GM23338 (cell line): ENCODE measurements at regions not wholly inside any gene's neighbourhood (a gene's known extent, or its start where the extent isn't known, plus 50 kb on each side); places are given as distances from the start of the nearest gene placed in this dataset.

ENCODE experiments used
- ATAC-seq: fragments of 200-7000 bp; cut with Tn5 transposase; 3 replicates; pipeline ENCODE4 v1.9.1; 2020
- DNase-seq: peaks from one replicate; pipeline ENCODE4 v3.0.0-alpha.2; 2015; ENCODE audit warnings: low spot score
- H2AFZ ChIP-seq: fragments of 200-600 bp; sonication (generic); 2 replicates; pipeline ENCODE4 v1.8.0; 2016; ENCODE audit warnings: antibody characterized with exemption, mild to moderate bottlenecking, moderate library complexity
- H3F3A ChIP-seq: fragments of 200-600 bp; sonication (generic); replicated peaks from 2 replicates; pipeline ENCODE4 v1.8.0; 2017; ENCODE audit warnings: antibody characterized with exemption, mixed run types, low read depth
- H3K27ac ChIP-seq: fragments of 200-600 bp; sonication (generic); 2 replicates; pipeline ENCODE4 v1.6.1; 2016; ENCODE audit warnings: low read depth
- H3K27me3 ChIP-seq: fragments of 200-600 bp; sonication (generic); 2 replicates; pipeline ENCODE4 v1.8.0; 2016; ENCODE audit warnings: mild to moderate bottlenecking, mixed run types, moderate library complexity; ENCODE audit not compliant: insufficient read depth
- H3K36me3 ChIP-seq: fragments of 200-600 bp; sonication (generic); 2 replicates; pipeline ENCODE4 v1.8.0; 2016; ENCODE audit warnings: mild to moderate bottlenecking; ENCODE audit not compliant: insufficient read depth
- H3K4me1 ChIP-seq: fragments of 200-600 bp; sonication (generic); 2 replicates; pipeline ENCODE4 v1.8.0; 2016; ENCODE audit warnings: mild to moderate bottlenecking, moderate library complexity; ENCODE audit not compliant: insufficient read depth
- H3K4me2 ChIP-seq: fragments of 200-600 bp; sonication (generic); 2 replicates; pipeline ENCODE4 v1.7.1; 2017; ENCODE audit warnings: mixed run types
- H3K4me3 ChIP-seq: fragments of 200-600 bp; sonication (generic); 2 replicates; pipeline ENCODE4 v1.6.1; 2016; ENCODE audit warnings: mixed run types
- H3K79me2 ChIP-seq: fragments of 200-600 bp; sonication (generic); replicated peaks from 2 replicates; pipeline ENCODE4 v1.8.0; 2017; ENCODE audit warnings: mild to moderate bottlenecking; ENCODE audit not compliant: insufficient read depth
- H3K9me2 ChIP-seq: fragments of 200-600 bp; sonication (generic); 2 replicates; pipeline ENCODE4 v1.8.0; 2017; ENCODE audit not compliant: insufficient read depth
- H4K20me1 ChIP-seq: fragments of 200-600 bp; sonication (generic); replicated peaks from 2 replicates; pipeline ENCODE4 v1.8.0; 2017; ENCODE audit warnings: mild to moderate bottlenecking; ENCODE audit not compliant: insufficient read depth
- H3K27ac Mint-ChIP-seq: 2 replicates; pipeline ENCODE4 v1.8.0; 2020; ENCODE audit warnings: inconsistent platforms, mild to moderate bottlenecking, moderate library complexity, mixed read lengths
- H3K27me3 Mint-ChIP-seq: 3 replicates; pipeline ENCODE4 v1.8.0; 2022; ENCODE audit warnings: low read depth, mild to moderate bottlenecking, moderate library complexity, mixed read lengths, inconsistent platforms; ENCODE audit not compliant: insufficient read depth, poor library complexity
- H3K36me3 Mint-ChIP-seq: 3 replicates; pipeline ENCODE4 v1.8.0; 2021; ENCODE audit warnings: low read depth, mild to moderate bottlenecking, inconsistent platforms, moderate library complexity, mixed read lengths
- H3K4me1 Mint-ChIP-seq: 3 replicates; pipeline ENCODE4 v1.8.0; 2020; ENCODE audit warnings: mild to moderate bottlenecking, inconsistent platforms, mixed read lengths
- H3K4me3 Mint-ChIP-seq: 3 replicates; pipeline ENCODE4 v1.8.0; 2021; ENCODE audit warnings: moderate library complexity, mild to moderate bottlenecking, inconsistent platforms, mixed read lengths
- H3K9me3 Mint-ChIP-seq: 3 replicates; pipeline ENCODE4 v1.8.0; 2020; ENCODE audit warnings: moderate library complexity, mild to moderate bottlenecking, inconsistent platforms, mixed read lengths
- CTCF ChIP-seq, 2 experiments: fragments of 200-600 bp in 1 of 2; sonication (generic) in 1 of 2; conservative IDR thresholded peaks; 2 replicates each; pipeline versions ENCODE4 v1.5.1 to v1.6.1; 2016 to 2017; ENCODE audit warnings: antibody characterized with exemption in 2 of 2, low read depth in 2 of 2, mild to moderate bottlenecking in 2 of 2, moderate library complexity in 1 of 2
- EZH2 ChIP-seq: fragments of 200-600 bp; sonication (generic); IDR thresholded peaks from one replicate; pipeline ENCODE4 v1.8.0; 2017; ENCODE audit warnings: antibody characterized with exemption, mild to moderate bottlenecking, low read depth; ENCODE audit not compliant: unreplicated experiment
- EZH2phosphoT487 ChIP-seq: fragments of 200-600 bp; sonication (generic); IDR thresholded peaks from one replicate; pipeline ENCODE4 v1.8.1; 2018; ENCODE audit warnings: antibody characterized with exemption; ENCODE audit not compliant: unreplicated experiment
- STAT1 ChIP-seq: IDR thresholded peaks from one replicate; pipeline ENCODE4 v1.6.1; 2016; ENCODE audit warnings: antibody characterized with exemption; ENCODE audit not compliant: unreplicated experiment
- ZNF114 ChIP-seq: fragments of 250-450 bp; sonication (Bioruptor Pico); IDR thresholded peaks from 2 replicates; pipeline ENCODE4 v1.5.0; 2020; ENCODE audit warnings: mild to moderate bottlenecking, moderate library complexity
- ZNF462 ChIP-seq: fragments of 250-450 bp; sonication (Bioruptor Pico); IDR thresholded peaks from 2 replicates; pipeline ENCODE4 v1.5.0; 2020; ENCODE audit warnings: mild to moderate bottlenecking, moderate library complexity

DNA sequence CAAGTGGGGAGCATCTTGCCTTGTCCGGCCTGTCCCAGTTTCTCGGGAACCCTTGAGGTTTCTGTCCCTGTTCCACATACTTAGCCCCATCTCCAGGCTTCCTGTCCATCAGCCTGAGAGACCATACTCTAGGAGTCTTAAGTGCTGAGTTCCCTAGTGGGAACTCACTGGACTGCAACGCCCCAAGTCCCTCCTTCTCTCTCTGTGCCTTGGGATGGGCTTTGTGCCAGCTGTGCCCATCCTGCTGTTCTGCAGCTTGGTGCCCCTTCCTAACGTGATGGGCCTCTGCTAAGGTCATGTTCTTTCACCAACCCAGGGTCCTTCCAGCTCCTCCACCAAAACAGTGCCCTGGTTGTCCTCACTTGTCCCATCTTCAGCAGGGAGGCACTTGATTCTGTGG lies 222.3 kb upstream of the ANKRD55 start:
- Mint-ChIP-seq H3K9me3 (no peaks in the 10 kb centered on the region), H3K27me3 (peaks cover 7% of the 10 kb centered on the region), H3K4me3 (no peak overlapping the region), H3K36me3 (no peaks in the 10 kb centered on the region), H3K4me1 (peaks cover 27% of the 10 kb centered on the region), H3K27ac (no peak overlapping the region)
- no peak overlapping the region for H2AFZ ChIP-seq
- H3K27me3 ChIP-seq, result no peaks in the 10 kb centered on the region
- H3K4me1 ChIP-seq, result peaks cover 20% of the 10 kb centered on the region
- TF ChIP-seq ZNF114, result no peak
- no peak for TF ChIP-seq EZH2phosphoT487
- no peak for TF ChIP-seq ZNF462 (CRISPR knock-in tag)
- TF ChIP-seq STAT1, result no peak
- no peak for TF ChIP-seq EZH2
- TF ChIP-seq CTCF (conservative IDR thresholded peaks at IDR 0.05; ENCODE audit: low read depth in 2 of 2), result no peak
- no peak for ATAC-seq
- no peaks in the 10 kb centered on the region for H4K20me1 ChIP-seq
- H3K79me2 ChIP-seq, result no peaks in the 10 kb centered on the region
- DNase-seq, result no peak
- H3K4me3 ChIP-seq, result no peak overlapping the region
- peaks cover 14% of the 10 kb centered on the region for H3K9me2 ChIP-seq
- H3K27ac ChIP-seq, result no peak overlapping the region
- H3K36me3 ChIP-seq, result no peaks in the 10 kb centered on the region
- H3F3A ChIP-seq, result no peaks in the 10 kb centered on the region
- H3K4me2 ChIP-seq, result no peak overlapping the region
